DOHH2 (cell line): ENCODE measurements at regions not wholly inside any gene's neighbourhood (a gene's known extent, or its start where the extent isn't known, plus 50 kb on each side); places are given as distances from the start of the nearest gene placed in this dataset.

Experiments
- EZH2phosphoT487 ChIP-seq: fragments of 200-600 bp; sonication (generic); IDR thresholded peaks from 2 replicates; pipeline ENCODE4 v1.6.1; 2017; ENCODE audit warnings: borderline replicate concordance, mild to moderate bottlenecking, antibody characterized with exemption, low read length, moderate library complexity, mixed read lengths
- TF ChIP-seq, protein P1 (sequence below): fragments of 200-600 bp; sonication (generic); IDR thresholded peaks from one replicate; pipeline ENCODE4 v1.5.1; 2014; ENCODE audit warnings: antibody characterized with exemption, mild to moderate bottlenecking, low read depth, low read length; ENCODE audit not compliant: poor library complexity, severe bottlenecking

DNA sequence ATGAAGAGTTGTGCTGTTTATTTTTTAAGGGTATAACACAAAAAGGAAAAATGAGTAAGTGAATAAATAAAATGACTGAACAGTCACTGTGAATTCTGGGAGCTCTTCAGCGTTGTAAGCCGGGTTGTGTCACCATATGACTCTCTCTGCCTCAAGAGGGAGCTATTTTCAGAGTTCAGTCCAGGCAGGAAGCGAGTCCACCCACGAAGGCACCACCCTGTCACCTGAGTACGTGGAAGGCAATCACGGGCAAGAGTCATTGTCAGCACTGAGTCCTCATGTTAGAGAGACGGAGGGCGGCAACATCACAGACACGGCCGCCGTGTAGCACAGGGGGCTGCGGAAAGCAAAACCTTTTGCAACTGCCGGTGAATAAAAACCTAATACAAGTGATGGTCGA lies 227.6 kb downstream of the UTP18 start:
- TF ChIP-seq, protein P1, sequence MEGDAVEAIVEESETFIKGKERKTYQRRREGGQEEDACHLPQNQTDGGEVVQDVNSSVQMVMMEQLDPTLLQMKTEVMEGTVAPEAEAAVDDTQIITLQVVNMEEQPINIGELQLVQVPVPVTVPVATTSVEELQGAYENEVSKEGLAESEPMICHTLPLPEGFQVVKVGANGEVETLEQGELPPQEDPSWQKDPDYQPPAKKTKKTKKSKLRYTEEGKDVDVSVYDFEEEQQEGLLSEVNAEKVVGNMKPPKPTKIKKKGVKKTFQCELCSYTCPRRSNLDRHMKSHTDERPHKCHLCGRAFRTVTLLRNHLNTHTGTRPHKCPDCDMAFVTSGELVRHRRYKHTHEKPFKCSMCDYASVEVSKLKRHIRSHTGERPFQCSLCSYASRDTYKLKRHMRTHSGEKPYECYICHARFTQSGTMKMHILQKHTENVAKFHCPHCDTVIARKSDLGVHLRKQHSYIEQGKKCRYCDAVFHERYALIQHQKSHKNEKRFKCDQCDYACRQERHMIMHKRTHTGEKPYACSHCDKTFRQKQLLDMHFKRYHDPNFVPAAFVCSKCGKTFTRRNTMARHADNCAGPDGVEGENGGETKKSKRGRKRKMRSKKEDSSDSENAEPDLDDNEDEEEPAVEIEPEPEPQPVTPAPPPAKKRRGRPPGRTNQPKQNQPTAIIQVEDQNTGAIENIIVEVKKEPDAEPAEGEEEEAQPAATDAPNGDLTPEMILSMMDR, result peak; percentile 48
- TF ChIP-seq EZH2phosphoT487, result no peak
